Upper lobe of left lung (tissue), 6 donors: ENCODE measurements at regions not wholly inside any gene's neighbourhood (a gene's known extent, or its start where the extent isn't known, plus 50 kb on each side); places are given as distances from the start of the nearest gene placed in this dataset.

Source experiments
- ATAC-seq, 2 donors: fragments of 200-7000 bp; cut with Tn5 transposase; one replicate each; pipeline ENCODE4 v1.9.1; 2022; ENCODE audit warnings: mild to moderate bottlenecking in 2 of 2, moderate library complexity in 2 of 2; ENCODE audit not compliant: low FRiP score in 2 of 2
- DNase-seq, 2 donors: peaks; one replicate each; pipeline ENCODE4 v3.0.0-alpha.2; 2019 to 2020
- H3K27ac ChIP-seq, 4 donors: fragments of 200-600 bp; sonication (generic); one replicate each; pipeline ENCODE4 v1.5.1; 2016 to 2019
- H3K27me3 ChIP-seq, 4 donors: fragments of 200-600 bp; sonication (generic); one replicate each; pipeline ENCODE4 v1.5.1; 2017 to 2019
- H3K36me3 ChIP-seq, 4 donors: fragments of 200-600 bp; sonication (generic); one replicate each; pipeline ENCODE4 v1.5.1; 2016 to 2019
- H3K4me1 ChIP-seq, 4 donors: fragments of 200-600 bp; sonication (generic); one replicate each; pipeline ENCODE4 v1.5.1; 2018 to 2019
- H3K4me3 ChIP-seq, 4 donors: fragments of 200-600 bp; sonication (generic); one replicate each; pipeline ENCODE4 v1.5.1; 2017 to 2019; ENCODE audit warnings: mild to moderate bottlenecking in 2 of 4, moderate library complexity in 1 of 4
- H3K9me3 ChIP-seq, 4 donors: fragments of 200-600 bp; sonication (generic); one replicate each; pipeline ENCODE4 v1.5.1; 2018 to 2019
- CTCF ChIP-seq, 6 experiments: fragments of 450-650 bp in 4 of 6; fragments of 200-600 bp in 2 of 6; sonication (generic) in 2 of 6; IDR thresholded peaks; one replicate each; pipeline ENCODE4 v1.5.1; 2016 to 2019; ENCODE audit warnings: antibody characterized with exemption in 6 of 6
- EP300 ChIP-seq, 4 donors: sonication (generic); formaldehyde crosslinking; IDR thresholded peaks; one replicate each; pipeline ENCODE4 v1.5.1; 2017; ENCODE audit warnings: antibody characterized with exemption in 4 of 4, control low read depth in 2 of 4
- POLR2A ChIP-seq, 4 donors: fragments of 450-650 bp; IDR thresholded peaks; one replicate each; pipeline ENCODE4 v1.5.1; 2016 to 2017; ENCODE audit warnings: antibody characterized with exemption in 4 of 4, mild to moderate bottlenecking in 2 of 4
- POLR2AphosphoS5 ChIP-seq, 2 donors: sonication (generic); formaldehyde crosslinking; IDR thresholded peaks; one replicate each; pipeline ENCODE4 v1.5.1; 2017; ENCODE audit warnings: antibody characterized with exemption in 2 of 2
- WGBS, 2 donors: methylation state at CpG; one replicate each; pipeline ENCODE4 v1.1.5; 2017 to 2018; 5-methylcytosine and 5-hydroxymethylcytosine counted together
- donor health status: DM: no; HTN: no; CAD: no; lungs with moderate emphysema.
- donor health status: DM: no; HTN: yes; CAD: no; lungs with severe emphysema.

DNA sequence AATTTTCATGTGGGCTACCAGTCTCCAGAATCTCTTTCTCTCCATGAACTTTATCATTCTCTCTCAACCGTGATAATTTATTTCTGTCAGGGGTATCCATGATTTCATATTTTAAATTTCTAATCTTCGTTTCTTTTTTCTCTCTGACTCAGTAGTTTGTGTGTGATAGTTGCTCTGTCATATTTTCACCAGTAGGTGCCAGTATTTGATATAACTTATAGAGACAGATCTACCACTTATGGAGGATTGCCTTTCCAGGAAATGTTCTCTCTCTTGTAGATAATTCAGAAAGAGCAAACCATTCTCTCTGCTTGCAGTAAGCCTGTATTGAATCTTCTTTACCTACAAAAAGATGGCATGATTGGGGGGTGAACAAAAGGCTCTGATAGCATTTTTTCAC lies 79.3 kb upstream of the DYNLT3 start:
- Histone ChIP-seq H3K27me3 (no peaks in the 10 kb centered on the region), H3K27ac (no peak overlapping the region), H3K9me3 (no peaks in the 10 kb centered on the region), H3K4me3 (no peak overlapping the region), H3K36me3 (no peaks in the 10 kb centered on the region), H3K4me1 (no peaks in the 10 kb centered on the region)
- no peak for ATAC-seq
- TF ChIP-seq EP300 (IDR thresholded peaks at IDR 0.05) (no peak), CTCF (IDR thresholded peaks at IDR 0.05) (peak in 4 of 6 experiments; percentile 39 to 65 (median 57))
- no peak for DNase-seq
- WGBS, 2 donors: 13 to 15% methylated on average over 2 of the region's 2 CpGs

DNA sequence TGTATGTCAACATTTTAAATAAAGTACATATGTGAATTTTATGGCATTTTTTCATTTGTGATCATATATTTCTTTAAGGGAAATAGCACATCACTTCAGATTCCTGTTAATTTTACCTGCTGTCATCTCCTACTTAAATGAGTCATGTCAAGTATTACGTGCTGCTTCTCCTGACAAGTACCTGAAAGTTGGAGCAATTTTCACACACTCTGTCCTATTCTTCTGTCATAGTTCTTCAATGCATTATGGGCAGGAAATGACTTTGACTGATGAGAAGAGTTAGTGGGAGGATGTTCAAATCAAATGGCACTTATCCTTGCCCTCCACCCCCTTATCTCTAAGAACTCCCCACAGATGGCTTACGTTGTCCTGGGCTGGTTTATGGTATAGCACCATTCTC lies 64.2 kb upstream of the SYTL5 start:
- H3K9me3 ChIP-seq: no peaks in the 10 kb centered on the region
- H3K27me3 ChIP-seq: no peaks in the 10 kb centered on the region
- H3K27ac ChIP-seq: no peak overlapping the region
- no peaks in the 10 kb centered on the region for H3K4me1 ChIP-seq
- WGBS, 2 donors: 69 to 90% methylated on average over 2 of the region's 2 CpGs
- no peak for ATAC-seq
- DNase-seq: no peak
- H3K4me3 ChIP-seq: no peak overlapping the region
- H3K36me3 ChIP-seq: no peaks in the 10 kb centered on the region
- TF ChIP-seq POLR2AphosphoS5 (IDR thresholded peaks at IDR 0.05): no peak
- TF ChIP-seq POLR2A (IDR thresholded peaks at IDR 0.05): no peak
- TF ChIP-seq EP300 (IDR thresholded peaks at IDR 0.05): no peak
- TF ChIP-seq CTCF (IDR thresholded peaks at IDR 0.05): no peak

DNA sequence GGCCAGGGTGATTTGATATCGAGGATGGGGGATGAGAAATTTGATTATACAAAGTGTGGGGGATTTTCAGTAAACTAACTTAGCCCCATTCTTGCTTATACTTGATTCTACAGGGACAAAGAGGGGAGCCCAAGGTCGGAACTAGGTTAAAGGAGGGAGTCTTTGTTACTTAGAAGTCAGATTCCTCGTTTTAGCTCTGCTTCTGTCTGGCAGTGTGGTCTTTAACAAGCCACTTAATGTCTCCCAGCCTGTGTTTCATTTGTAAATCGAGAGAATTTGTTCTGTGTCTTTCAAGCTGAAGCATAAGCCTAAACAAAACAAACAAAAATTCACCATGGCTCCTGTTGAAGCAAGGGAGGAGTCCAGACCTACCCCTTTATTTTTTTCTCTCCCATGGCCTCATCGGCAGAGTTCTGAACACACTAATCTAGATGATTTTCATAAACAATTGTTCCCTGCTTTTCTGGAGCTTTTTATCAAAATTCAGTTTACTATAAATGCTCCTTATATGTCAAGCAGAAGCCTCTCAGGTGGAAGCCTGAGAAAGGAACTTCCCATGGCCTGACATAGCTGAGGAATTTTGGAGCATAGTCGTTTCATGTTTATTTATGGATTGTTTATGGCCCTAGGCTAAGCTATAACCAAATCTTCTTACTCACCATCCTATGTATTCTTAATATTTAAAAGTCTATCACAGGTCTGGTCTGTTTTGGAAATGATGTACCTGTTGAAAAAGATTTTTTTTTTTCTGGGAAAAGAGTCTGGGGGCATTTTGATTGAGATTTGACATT lies 62.6 kb upstream of the SYTL5 start:
- TF ChIP-seq CTCF (IDR thresholded peaks at IDR 0.05) (no peak), POLR2AphosphoS5 (IDR thresholded peaks at IDR 0.05) (no peak), EP300 (IDR thresholded peaks at IDR 0.05) (no peak), POLR2A (IDR thresholded peaks at IDR 0.05) (no peak)
- H3K4me1 ChIP-seq: no peaks in the 10 kb centered on the region
- H3K27me3 ChIP-seq: no peaks in the 10 kb centered on the region
- H3K36me3 ChIP-seq: no peaks in the 10 kb centered on the region
- no peaks in the 10 kb centered on the region for H3K9me3 ChIP-seq
- WGBS, 2 donors: 48 to 64% methylated on average over 6 of the region's 6 CpGs
- H3K27ac ChIP-seq: no peak overlapping the region
- no peak for ATAC-seq
- no peak overlapping the region for H3K4me3 ChIP-seq
- DNase-seq: no peak

- no peaks in the 10 kb centered on the region for H3K27me3 ChIP-seq
- H3K4me1 ChIP-seq: no peaks in the 10 kb centered on the region
- H3K27ac ChIP-seq: no peak overlapping the region
- no peaks in the 10 kb centered on the region for H3K36me3 ChIP-seq
- no peaks in the 10 kb centered on the region for H3K9me3 ChIP-seq
- ATAC-seq (no peak), DNase-seq (no peak)
- 77 to 100% methylated on average over 1 of the region's 1 CpG for WGBS, 2 donors
- no peak overlapping the region for H3K4me3 ChIP-seq
- TF ChIP-seq CTCF (IDR thresholded peaks at IDR 0.05) (no peak), POLR2AphosphoS5 (IDR thresholded peaks at IDR 0.05) (no peak), POLR2A (IDR thresholded peaks at IDR 0.05) (no peak), EP300 (IDR thresholded peaks at IDR 0.05) (no peak)
Measured at GRCh38 chrX:37946197-37946596, 60.2 kb upstream of the SYTL5 start.

DNA sequence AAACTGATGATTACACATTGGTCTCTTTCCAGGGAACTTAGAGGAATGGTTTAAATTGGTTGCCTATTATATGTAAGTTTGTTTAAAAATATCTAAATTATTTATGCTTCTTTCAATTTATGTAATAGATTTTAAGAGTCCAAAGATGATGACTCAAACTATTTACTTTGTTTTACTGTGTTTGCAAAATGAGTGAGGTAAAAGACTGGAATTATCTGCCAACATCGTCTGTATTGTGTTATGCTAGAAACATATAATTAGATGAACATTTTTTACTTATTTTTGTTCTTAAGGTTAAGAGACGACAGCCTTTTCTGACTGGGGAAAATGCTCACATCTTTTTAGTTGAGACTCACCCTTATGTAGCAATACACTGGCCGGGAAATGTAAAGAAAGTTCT lies 51.1 kb upstream of the SYTL5 start:
- ATAC-seq (no peak), DNase-seq (no peak)
- H3K4me3 ChIP-seq: no peak overlapping the region
- H3K27me3 ChIP-seq: no peaks in the 10 kb centered on the region
- no peak overlapping the region for H3K27ac ChIP-seq
- no peaks in the 10 kb centered on the region for H3K36me3 ChIP-seq
- H3K9me3 ChIP-seq: no peaks in the 10 kb centered on the region
- 63 to 79% methylated on average over 3 of the region's 3 CpGs for WGBS, 2 donors
- H3K4me1 ChIP-seq: no peaks in the 10 kb centered on the region
- no peak for TF ChIP-seq POLR2AphosphoS5 (IDR thresholded peaks at IDR 0.05)
- TF ChIP-seq POLR2A (IDR thresholded peaks at IDR 0.05): no peak
- no peak for TF ChIP-seq CTCF (IDR thresholded peaks at IDR 0.05)
- TF ChIP-seq EP300 (IDR thresholded peaks at IDR 0.05): no peak
